CD4-positive, alpha-beta memory T cell (primary cell): ENCODE measurements at regions not wholly inside any gene's neighbourhood (a gene's known extent, or its start where the extent isn't known, plus 50 kb on each side); places are given as distances from the start of the nearest gene placed in this dataset.
A peak's percentile ranks its signal among the peaks of the same experiment; 100 is the strongest.

Source experiments
- CTCF ChIA-PET: fragments of 350-600 bp; sonication (Branson Sonifier 250); formaldehyde crosslinking; loops from one replicate; lab custom pipeline; 2021; ENCODE audit warnings: inconsistent platforms; ENCODE audit not compliant: partially characterized antibody; lab: Charles Lee
- POLR2A ChIA-PET: fragments of 350-600 bp; sonication (Branson Sonifier 250); formaldehyde crosslinking; loops from one replicate; lab custom pipeline; 2021; ENCODE audit not compliant: partially characterized antibody; lab: Charles Lee
- DNase-seq, 5 donors: peaks; one replicate each; pipeline versions ENCODE4 v3.0.0 to v3.0.0-alpha.2; 2020 to 2022; ENCODE audit warnings: mixed read lengths in 1 of 5
- H3K27ac ChIP-seq: one replicate; pipeline ENCODE4 v1.7.0; 2013; ENCODE audit warnings: low read depth, low read length
- H3K27me3 ChIP-seq: 2 replicates; pipeline ENCODE4 v1.7.0; 2013; ENCODE audit warnings: mild to moderate bottlenecking, low read length, moderate library complexity; ENCODE audit not compliant: insufficient read depth
- H3K36me3 ChIP-seq: 2 replicates; pipeline ENCODE4 v1.7.0; 2013; ENCODE audit warnings: mild to moderate bottlenecking, low read length, moderate library complexity; ENCODE audit not compliant: insufficient read depth
- H3K4me1 ChIP-seq: 2 replicates; pipeline ENCODE4 v1.7.0; 2013; ENCODE audit warnings: mild to moderate bottlenecking, low read length, moderate library complexity; ENCODE audit not compliant: insufficient read depth
- H3K4me3 ChIP-seq, 2 donors: one replicate each; pipeline ENCODE4 v1.7.0; 2013; ENCODE audit warnings: low read length in 2 of 2, mild to moderate bottlenecking in 1 of 2
- H3K9me3 ChIP-seq, 2 donors: one replicate each; pipeline ENCODE4 v1.7.0; 2013; ENCODE audit warnings: low read length in 2 of 2, control low read depth in 1 of 2; ENCODE audit not compliant: control insufficient read depth in 1 of 2
- H3K27ac Mint-ChIP-seq, 7 donors: one replicate each; pipeline ENCODE4 v1.8.0; 2020 to 2021; ENCODE audit warnings: mixed read lengths in 7 of 7, mild to moderate bottlenecking in 6 of 7, inconsistent platforms in 3 of 7, moderate library complexity in 3 of 7
- H3K27me3 Mint-ChIP-seq, 2 donors: one replicate each; pipeline ENCODE4 v1.8.0; 2020 to 2021; ENCODE audit warnings: mixed read lengths in 2 of 2
- H3K36me3 Mint-ChIP-seq, 2 donors: one replicate each; pipeline ENCODE4 v1.8.0; 2020 to 2021; ENCODE audit warnings: mixed read lengths in 2 of 2, inconsistent platforms in 1 of 2, mild to moderate bottlenecking in 1 of 2
- H3K4me1 Mint-ChIP-seq, 4 donors: one replicate each; pipeline ENCODE4 v1.8.0; 2020 to 2021; ENCODE audit warnings: mixed read lengths in 4 of 4, mild to moderate bottlenecking in 1 of 4
- H3K4me3 Mint-ChIP-seq, 8 donors: one replicate each; pipeline ENCODE4 v1.8.0; 2020 to 2021; ENCODE audit warnings: mixed read lengths in 8 of 8, mild to moderate bottlenecking in 7 of 8, moderate library complexity in 6 of 8, inconsistent platforms in 3 of 8
- H3K9me3 Mint-ChIP-seq, 8 donors: one replicate each; pipeline ENCODE4 v1.8.0; 2020 to 2021; ENCODE audit warnings: mixed read lengths in 8 of 8, mild to moderate bottlenecking in 5 of 8, inconsistent platforms in 3 of 8, moderate library complexity in 1 of 8
- intact Hi-C: fragments of 100-400 bp; cut with micrococcal nuclease; formaldehyde crosslinking; loops from one replicate; pipeline ENCODE4 v1.15.1; 2023

GRCh38 chrX:55142206-55142918 is 53.5 kb downstream of the PAGE2 start:
- Histone ChIP-seq H3K9me3 (no peaks in the 10 kb centered on the region), H3K27ac (no peak overlapping the region), H3K4me3 (no peak overlapping the region), H3K4me1 (no peaks in the 10 kb centered on the region), H3K27me3 (no peaks in the 10 kb centered on the region), H3K36me3 (no peaks in the 10 kb centered on the region)
- ChIA-PET POLR2A (no interaction called here), CTCF (no interaction called here)
- Mint-ChIP-seq H3K9me3 (no peaks in the 10 kb centered on the region), H3K36me3 (peaks cover 0 to 2% of the 10 kb centered on the region in 2 donors), H3K27me3 (no peaks in the 10 kb centered on the region), H3K4me1 (no peaks in the 10 kb centered on the region), H3K4me3 (no peak overlapping the region), H3K27ac (no peak overlapping the region)
- no peak for DNase-seq
- intact Hi-C loops: no loop called here

- DNase-seq: no peak
- Histone ChIP-seq H3K4me1 (no peaks in the 10 kb centered on the region), H3K27ac (no peak overlapping the region), H3K36me3 (no peaks in the 10 kb centered on the region), H3K27me3 (no peaks in the 10 kb centered on the region), H3K9me3 (no peaks in the 10 kb centered on the region), H3K4me3 (no peak overlapping the region)
- Mint-ChIP-seq H3K27ac (no peak overlapping the region), H3K36me3 (peaks cover 0 to 2% of the 10 kb centered on the region in 2 donors), H3K9me3 (no peaks in the 10 kb centered on the region), H3K27me3 (no peaks in the 10 kb centered on the region), H3K4me3 (no peak overlapping the region), H3K4me1 (no peaks in the 10 kb centered on the region)
- intact Hi-C loops: no loop called here
- ChIA-PET POLR2A (interaction anchor here (0.6 kb wide), 1 partner anchor 749 kb away, joined by 4 read pairs; no protein-coding TSS in a partner anchor), CTCF (no interaction called here)
These were observed 54.1 kb downstream of the PAGE2 start for GRCh38 chrX:55142919-55143310.

- no peak overlapping the region for H3K27ac Mint-ChIP-seq
- H3K4me3 Mint-ChIP-seq: no peak overlapping the region
- no peaks in the 10 kb centered on the region for H3K4me1 Mint-ChIP-seq
- no peaks in the 10 kb centered on the region for H3K9me3 Mint-ChIP-seq
- Histone ChIP-seq H3K9me3 (no peaks in the 10 kb centered on the region), H3K27me3 (no peaks in the 10 kb centered on the region), H3K4me3 (no peak overlapping the region), H3K4me1 (no peaks in the 10 kb centered on the region), H3K36me3 (no peaks in the 10 kb centered on the region), H3K27ac (no peak overlapping the region)
- H3K27me3 Mint-ChIP-seq: no peaks in the 10 kb centered on the region
- intact Hi-C loops: no loop called here
- DNase-seq: no peak
- ChIA-PET POLR2A (no interaction called here), CTCF (no interaction called here)
- peaks cover 0 to 2% of the 10 kb centered on the region in 2 donors for H3K36me3 Mint-ChIP-seq
These were observed 54.8 kb downstream of the PAGE2 start for GRCh38 chrX:55143621-55144020.

- ChIA-PET POLR2A (no interaction called here), CTCF (no interaction called here)
- no peaks in the 10 kb centered on the region for H3K4me1 Mint-ChIP-seq
- Histone ChIP-seq H3K36me3 (no peaks in the 10 kb centered on the region), H3K4me1 (no peaks in the 10 kb centered on the region), H3K27me3 (no peaks in the 10 kb centered on the region), H3K9me3 (no peaks in the 10 kb centered on the region), H3K27ac (no peak overlapping the region), H3K4me3 (no peak overlapping the region)
- peaks cover 0 to 2% of the 10 kb centered on the region in 2 donors for H3K36me3 Mint-ChIP-seq
- H3K27me3 Mint-ChIP-seq: no peaks in the 10 kb centered on the region
- intact Hi-C loops: no loop called here
- H3K4me3 Mint-ChIP-seq: no peak overlapping the region
- no peak for DNase-seq
- no peaks in the 10 kb centered on the region for H3K9me3 Mint-ChIP-seq
- no peak overlapping the region for H3K27ac Mint-ChIP-seq
These were observed 55.9 kb downstream of the PAGE2 start for GRCh38 chrX:55144697-55145096.

- H3K27ac Mint-ChIP-seq: no peak overlapping the region
- no peak overlapping the region for H3K27ac ChIP-seq
- H3K27me3 Mint-ChIP-seq: no peaks in the 10 kb centered on the region
- CTCF ChIA-PET: no interaction called here
- POLR2A ChIA-PET: no interaction called here
- no peaks in the 10 kb centered on the region for H3K4me1 Mint-ChIP-seq
- H3K4me3 Mint-ChIP-seq: no peak overlapping the region
- H3K4me1 ChIP-seq: no peaks in the 10 kb centered on the region
- H3K9me3 ChIP-seq: no peaks in the 10 kb centered on the region
- H3K4me3 ChIP-seq: no peak overlapping the region
- H3K27me3 ChIP-seq: no peaks in the 10 kb centered on the region
- peaks cover 0 to 2% of the 10 kb centered on the region in 2 donors for H3K36me3 Mint-ChIP-seq
- H3K9me3 Mint-ChIP-seq: no peaks in the 10 kb centered on the region
- intact Hi-C loops: no loop called here
- H3K36me3 ChIP-seq: no peaks in the 10 kb centered on the region
- DNase-seq: no peak
These were observed 60.4 kb downstream of the PAGE2 start for GRCh38 chrX:55149242-55149641.

- H3K4me1 Mint-ChIP-seq: no peaks in the 10 kb centered on the region
- no peak overlapping the region for H3K4me3 Mint-ChIP-seq
- H3K27me3 ChIP-seq: no peaks in the 10 kb centered on the region
- no peaks in the 10 kb centered on the region for H3K36me3 ChIP-seq
- ChIA-PET POLR2A (no interaction called here), CTCF (no interaction called here)
- no peak overlapping the region for H3K27ac ChIP-seq
- H3K27ac Mint-ChIP-seq: no peak overlapping the region
- no peaks in the 10 kb centered on the region for H3K9me3 Mint-ChIP-seq
- H3K4me3 ChIP-seq: no peak overlapping the region
- no peak for DNase-seq
- H3K27me3 Mint-ChIP-seq: no peaks in the 10 kb centered on the region
- intact Hi-C loops: no loop called here
- H3K4me1 ChIP-seq: no peaks in the 10 kb centered on the region
- H3K9me3 ChIP-seq: no peaks in the 10 kb centered on the region
- H3K36me3 Mint-ChIP-seq: no peaks in the 10 kb centered on the region
These were observed 62.4 kb downstream of the PAGE2 start for GRCh38 chrX:55151199-55151598.

- Histone ChIP-seq H3K9me3 (no peaks in the 10 kb centered on the region), H3K27ac (no peak overlapping the region), H3K4me3 (no peak overlapping the region), H3K36me3 (no peaks in the 10 kb centered on the region), H3K4me1 (peaks cover 17% of the 10 kb centered on the region), H3K27me3 (no peaks in the 10 kb centered on the region)
- H3K4me1 Mint-ChIP-seq: peaks cover 4 to 23% (median 10%) of the 10 kb centered on the region in 4 donors
- H3K4me3 Mint-ChIP-seq: peak overlapping the region in 2 of 8 donors; percentile 15 to 92
- peak in 2 of 5 donors; percentile 1 to 27 for DNase-seq
- peak overlapping the region in 5 of 7 donors; percentile 33 to 100 (median 48) for H3K27ac Mint-ChIP-seq
- H3K27me3 Mint-ChIP-seq: no peaks in the 10 kb centered on the region
- peaks cover 0 to 6% of the 10 kb centered on the region in 2 donors for H3K36me3 Mint-ChIP-seq
- intact Hi-C loops: no loop called here
- POLR2A ChIA-PET: interaction anchor here (1.3 to 2.4 kb wide), 2 partner anchors 160 to 329 kb away, joined by 5 to 15 read pairs; partner anchors contain the start of genes APEX2 and USP51
- no peaks in the 10 kb centered on the region for H3K9me3 Mint-ChIP-seq
- CTCF ChIA-PET: interaction anchor here (1.7 kb wide), 1 partner anchor 102 kb away, joined by 5 read pairs; no protein-coding TSS in a partner anchor
These were observed 60.6 kb upstream of the PAGE5 start for GRCh38 chrX:55159551-55159950.
